AG04449 (cell line): ENCODE measurements at regions not wholly inside any gene's neighbourhood (a gene's known extent, or its start where the extent isn't known, plus 50 kb on each side); places are given as distances from the start of the nearest gene placed in this dataset.

Source experiments
- CTCF ChIA-PET: fragments of 350-600 bp; formaldehyde crosslinking; extraction: SDS; loops from one replicate; lab custom pipeline; 2021; ENCODE audit warnings: antibody characterized with exemption; lab: Yijun Ruan, JAX
- POLR2A ChIA-PET: fragments of 400-600, 350-600 bp; formaldehyde crosslinking; extraction: SDS; loops from one replicate; lab custom pipeline; 2020; ENCODE audit warnings: antibody characterized with exemption, inconsistent platforms; lab: Yijun Ruan, JAX
- DNase-seq: peaks from one replicate; pipeline ENCODE4 v3.0.0-alpha.2; 2010; ENCODE audit warnings: low read depth, low spot score
- H3K4me3 ChIP-seq: 2 replicates; pipeline ENCODE4 v1.5.1; 2011; ENCODE audit warnings: low read depth, mild to moderate bottlenecking, control low read depth, low read length
- CTCF ChIP-seq: IDR thresholded peaks from one replicate; pipeline ENCODE4 v1.5.1; 2011; ENCODE audit warnings: mild to moderate bottlenecking, moderate library complexity, low read length, control low read depth, inconsistent platforms; ENCODE audit not compliant: insufficient read depth; ENCODE audit errors: missing control alignments

DNA sequence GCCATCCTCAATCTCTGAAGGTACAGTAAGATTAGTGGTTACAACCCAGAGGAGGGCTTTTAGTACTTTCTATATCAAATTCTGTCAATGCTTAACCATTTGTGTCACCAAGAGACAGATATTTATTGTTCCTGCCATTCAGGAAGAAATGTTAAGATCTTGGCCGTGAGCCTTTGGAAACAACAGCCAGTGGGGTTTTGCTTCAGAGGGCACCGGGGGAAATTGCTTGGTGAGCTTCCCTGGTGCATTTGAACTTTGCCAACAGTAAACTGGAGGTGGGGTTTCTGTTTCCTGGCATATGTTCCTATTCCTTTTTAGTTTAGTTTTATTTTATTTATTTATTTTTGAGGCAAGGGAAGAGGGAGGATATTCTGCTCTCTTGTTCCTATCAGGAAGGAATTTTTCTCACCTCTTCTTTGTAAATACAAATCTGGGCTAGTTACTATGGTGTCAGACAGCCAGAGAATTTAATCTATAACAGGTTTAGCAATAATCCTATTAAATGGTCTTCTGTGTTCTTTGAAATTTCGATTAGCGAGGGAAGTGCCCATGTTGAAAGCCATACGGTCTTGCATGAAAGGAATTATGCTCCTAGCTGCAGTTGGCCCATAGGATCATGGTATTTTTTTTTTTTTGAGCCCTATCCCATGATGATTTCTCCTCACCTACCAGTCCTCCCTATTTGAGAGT, 95.7 kb downstream of the MAIP1 start:
- no peak overlapping the region for H3K4me3 ChIP-seq
- no peak for DNase-seq
- POLR2A ChIA-PET: no interaction called here
- TF ChIP-seq CTCF: no peak
- CTCF ChIA-PET: no interaction called here

DNA sequence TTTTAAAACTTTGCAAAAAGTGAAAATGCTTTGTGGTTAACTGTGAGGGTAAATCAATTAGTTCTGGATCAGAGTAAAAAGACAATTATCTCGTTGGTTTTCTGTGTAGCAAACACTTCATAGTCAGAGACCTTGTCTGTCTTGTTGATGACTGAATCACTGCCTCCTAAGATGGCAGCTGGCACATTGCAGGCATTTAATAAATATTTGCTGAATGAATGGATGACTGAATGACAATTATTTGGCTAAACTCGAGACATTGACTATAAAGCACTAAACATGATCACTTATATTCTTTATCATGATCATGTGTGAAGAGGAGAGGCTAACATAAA, 96.2 kb downstream of the MAIP1 start:
- no peak overlapping the region for H3K4me3 ChIP-seq
- no peak for DNase-seq
- TF ChIP-seq CTCF: no peak
- ChIA-PET POLR2A (no interaction called here), CTCF (no interaction called here)

- H3K4me3 ChIP-seq: no peak overlapping the region
- POLR2A ChIA-PET: no interaction called here
- no peak for TF ChIP-seq CTCF
- CTCF ChIA-PET: no interaction called here
- DNase-seq: no peak
Observed at GRCh38 chr2:200052627-200053026, 97.2 kb downstream of the MAIP1 start.

- no peak for TF ChIP-seq CTCF
- CTCF ChIA-PET: interaction anchor here (1.3 kb wide), 1 partner anchor 19 kb away, joined by 3 read pairs; no protein-coding TSS in a partner anchor
- no peak overlapping the region for H3K4me3 ChIP-seq
- no peak for DNase-seq
- POLR2A ChIA-PET: no interaction called here
Observed at GRCh38 chr2:200054681-200055468, 99.5 kb downstream of the MAIP1 start.

DNA sequence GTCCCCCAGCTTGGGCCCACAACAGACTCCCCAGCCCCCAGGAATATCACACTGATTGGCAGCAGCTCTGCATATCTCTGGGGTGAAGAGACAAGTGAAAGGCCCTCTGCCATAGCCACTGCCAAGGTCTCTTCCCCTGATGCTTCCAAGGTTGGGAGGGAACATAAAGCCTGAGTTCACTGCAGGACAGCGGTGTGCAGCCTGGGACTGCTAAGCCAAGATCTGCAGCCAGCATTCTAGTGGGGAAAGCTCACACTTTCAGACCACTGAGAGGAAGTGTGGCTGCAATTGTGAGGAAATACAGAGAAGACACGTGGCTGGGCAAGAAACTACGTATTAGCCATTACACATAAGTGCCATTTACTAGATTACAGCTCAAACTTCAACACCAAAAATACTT, 100.7 kb downstream of the MAIP1 start:
- POLR2A ChIA-PET: no interaction called here
- no peak overlapping the region for H3K4me3 ChIP-seq
- CTCF ChIA-PET: interaction anchor here (0.5 to 1.3 kb wide), 2 partner anchors 18 to 253 kb away, joined by 3 read pairs; no protein-coding TSS in a partner anchor
- TF ChIP-seq CTCF: no peak
- DNase-seq: no peak

DNA sequence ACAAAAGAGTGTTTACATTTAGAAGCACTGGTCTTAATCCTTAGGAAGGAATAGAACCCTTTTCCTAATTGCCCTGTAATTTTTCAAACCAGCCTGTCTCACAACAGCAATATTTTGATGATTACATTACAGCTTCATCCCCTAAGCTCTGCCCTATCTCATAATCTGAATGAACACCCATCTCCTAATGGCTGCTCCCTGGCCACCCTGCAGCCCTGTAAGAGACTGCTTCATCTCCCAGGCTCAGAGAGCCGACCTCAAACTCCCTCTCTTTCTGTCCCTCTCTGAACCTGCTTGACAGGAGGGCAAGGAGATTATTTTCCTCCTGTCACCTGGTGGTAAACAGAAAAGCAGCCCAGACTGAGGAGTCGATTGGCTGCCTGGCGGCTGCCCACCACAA, 107.8 kb downstream of the MAIP1 start:
- CTCF ChIA-PET: no interaction called here
- no peak for TF ChIP-seq CTCF
- DNase-seq: no peak
- POLR2A ChIA-PET: no interaction called here
- no peak overlapping the region for H3K4me3 ChIP-seq
